ENCODE measurements at regions not wholly inside any gene's neighbourhood (a gene's known extent, or its start where the extent isn't known, plus 50 kb on each side); places are given as distances from the start of the nearest gene placed in this dataset.

DNA sequence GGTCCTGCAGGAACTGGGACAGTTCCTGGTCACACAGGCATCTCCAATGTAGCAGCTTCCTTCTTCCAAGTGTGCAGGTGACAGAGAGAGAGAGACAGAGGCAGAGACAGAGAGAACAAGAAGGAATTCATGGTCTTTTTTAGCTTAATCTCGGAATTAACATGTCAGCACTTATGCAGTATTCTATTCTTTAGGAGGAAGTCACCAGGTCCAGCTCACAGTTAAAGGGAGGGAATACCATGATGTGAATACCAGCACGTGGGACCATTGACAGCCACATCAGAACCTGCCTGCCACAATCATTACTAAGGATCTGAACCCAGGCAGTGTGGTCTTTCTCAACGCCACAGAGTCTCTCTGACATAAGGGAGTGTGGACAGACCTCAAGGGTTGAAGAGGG, 341.6 kb downstream of the MN1 start:
- TF ChIP-seq, protein P1, sequence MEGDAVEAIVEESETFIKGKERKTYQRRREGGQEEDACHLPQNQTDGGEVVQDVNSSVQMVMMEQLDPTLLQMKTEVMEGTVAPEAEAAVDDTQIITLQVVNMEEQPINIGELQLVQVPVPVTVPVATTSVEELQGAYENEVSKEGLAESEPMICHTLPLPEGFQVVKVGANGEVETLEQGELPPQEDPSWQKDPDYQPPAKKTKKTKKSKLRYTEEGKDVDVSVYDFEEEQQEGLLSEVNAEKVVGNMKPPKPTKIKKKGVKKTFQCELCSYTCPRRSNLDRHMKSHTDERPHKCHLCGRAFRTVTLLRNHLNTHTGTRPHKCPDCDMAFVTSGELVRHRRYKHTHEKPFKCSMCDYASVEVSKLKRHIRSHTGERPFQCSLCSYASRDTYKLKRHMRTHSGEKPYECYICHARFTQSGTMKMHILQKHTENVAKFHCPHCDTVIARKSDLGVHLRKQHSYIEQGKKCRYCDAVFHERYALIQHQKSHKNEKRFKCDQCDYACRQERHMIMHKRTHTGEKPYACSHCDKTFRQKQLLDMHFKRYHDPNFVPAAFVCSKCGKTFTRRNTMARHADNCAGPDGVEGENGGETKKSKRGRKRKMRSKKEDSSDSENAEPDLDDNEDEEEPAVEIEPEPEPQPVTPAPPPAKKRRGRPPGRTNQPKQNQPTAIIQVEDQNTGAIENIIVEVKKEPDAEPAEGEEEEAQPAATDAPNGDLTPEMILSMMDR (IDR thresholded peaks at IDR 0.05), result no peak
- TF ChIP-seq POLR2A (IDR thresholded peaks at IDR 0.05), result no peak
- no peak for TF ChIP-seq EP300 (IDR thresholded peaks at IDR 0.05)
